ENCODE measurements at regions not wholly inside any gene's neighbourhood (a gene's known extent, or its start where the extent isn't known, plus 50 kb on each side); places are given as distances from the start of the nearest gene placed in this dataset.

GRCh38 chr3:140821493-140821892 lies 120.1 kb upstream of the SLC25A36 start (continued):
- TF ChIP-seq ZBTB46 (CRISPR knock-in tag; IDR thresholded peaks at IDR 0.05; ENCODE audit: borderline replicate concordance) (no peak), ZNF317 (CRISPR knock-in tag; IDR thresholded peaks at IDR 0.05) (no peak), PLSCR1 (CRISPR knock-in tag; IDR thresholded peaks at IDR 0.05; ENCODE audit: borderline replicate concordance) (no peak), ZNF33A (CRISPR knock-in tag; IDR thresholded peaks at IDR 0.05; ENCODE audit: borderline replicate concordance) (no peak), ZNF337 (CRISPR knock-in tag; IDR thresholded peaks at IDR 0.05; ENCODE audit: borderline replicate concordance, low read depth) (no peak), CHCHD3 (CRISPR knock-in tag; IDR thresholded peaks at IDR 0.05) (no peak), ZNF180 (CRISPR knock-in tag; IDR thresholded peaks at IDR 0.05; ENCODE audit: borderline replicate concordance, low read depth) (no peak)

GRCh38 chr3:140822401-140823047 lies 119.1 kb upstream of the SLC25A36 start:
- no peak overlapping the region for H2AFZ ChIP-seq (ENCODE audit: low read length)
- H3K27me3 ChIP-seq (ENCODE audit: control insufficient read depth in 1 of 2, insufficient read depth in 2 of 2, low read length in 2 of 2) = no peaks in the 10 kb centered on the region
- H3K4me1 ChIP-seq (ENCODE audit: insufficient read depth, low read length) = peaks cover 39% of the 10 kb centered on the region
- no peak overlapping the region for H3K4me3 ChIP-seq (replicated peaks in 1 of 3; ENCODE audit: insufficient read depth in 1 of 3, low read depth in 2 of 3, low read length in 3 of 3)
- no peaks in the 10 kb centered on the region for H4K20me1 ChIP-seq (ENCODE audit: insufficient read depth, low read length)
- intact Hi-C loops (cut with micrococcal nuclease; ENCODE audit: unreplicated experiment) (no loop called here), in situ Hi-C loops (cut with HindIII; ENCODE audit: extremely low pct_ligation_motif_present, low pct_unique_long_range_greater_than_20kb) (no loop called here)
- 19% methylated on average over 3 of the region's 3 CpGs for WGBS (ENCODE audit: low lambda C conversion rate)
- DNase-seq (ENCODE audit: low spot score) (peak; percentile 27), FAIRE-seq (no peak), ATAC-seq (peak; percentile 56; the same call in 2 of the 3 replicates)
- no peak overlapping the region for H3K27ac ChIP-seq (ENCODE audit: extremely low read length, insufficient read depth, low read length)
- ChIA-PET CTCF (ENCODE audit: low intra/inter-chr PET ratio, low total read pairs) (no interaction called here), POLR2A (no interaction called here)
- H3K36me3 ChIP-seq (replicated peaks in 1 of 2; ENCODE audit: control insufficient read depth in 1 of 2, insufficient read depth in 2 of 2, low read length in 2 of 2) = no peaks in the 10 kb centered on the region
- BruUV-seq (replicated peaks) = no TSS peak
- H3K9me3 ChIP-seq (ENCODE audit: low read length) = no peaks in the 10 kb centered on the region
- H3K4me2 ChIP-seq (ENCODE audit: low read depth, low read length) = peak overlapping the region; percentile 2; the same call in 1 of the 2 replicates
- H3K9ac ChIP-seq (ENCODE audit: insufficient read depth, low read depth, low read length) = no peak overlapping the region
- no peaks in the 10 kb centered on the region for H3K79me2 ChIP-seq (ENCODE audit: insufficient read depth, low read length)
- no peak for TF ChIP-seq ZNF224 (CRISPR knock-in tag; IDR thresholded peaks at IDR 0.05)
- TF ChIP-seq HNF4A (CRISPR knock-in tag; IDR thresholded peaks at IDR 0.05) = peak; percentile 52
- 0 out of 2 replicates have a peak, but pooled peaks have one; percentile 14 for TF ChIP-seq GATAD2A (CRISPR knock-in tag; IDR thresholded peaks at IDR 0.05)
- no peak for TF ChIP-seq SNAPC2 (CRISPR knock-in tag; IDR thresholded peaks at IDR 0.05)
- no peak for TF ChIP-seq CBFB (CRISPR knock-in tag; IDR thresholded peaks at IDR 0.05)
- TF ChIP-seq TAF15 (IDR thresholded peaks at IDR 0.05; ENCODE audit: low read depth, low read length, poor library complexity, severe bottlenecking) = no peak
- TF ChIP-seq RFX5 (IDR thresholded peaks at IDR 0.05; ENCODE audit: low read depth, low read length) = peak; percentile 27; the same call in 1 of the 2 replicates
- TF ChIP-seq MAFF (IDR thresholded peaks at IDR 0.05; ENCODE audit: low read depth, low read length) = peak; percentile 99
- no peak for TF ChIP-seq NR0B2 (CRISPR knock-in tag; IDR thresholded peaks at IDR 0.05)
- peak; percentile 28; the same call in 1 of the 2 replicates for TF ChIP-seq SOX5 (CRISPR knock-in tag; IDR thresholded peaks at IDR 0.05; ENCODE audit: borderline replicate concordance)
- 0 out of 2 replicates have a peak, but pooled peaks have one; percentile 28 for TF ChIP-seq PAXIP1 (CRISPR knock-in tag; conservative IDR thresholded peaks at IDR 0.05)
